Stimulated activated CD4-positive, alpha-beta T cell treated with anti-CD3 and anti-CD28 coated beads, Interleukin-12 subunit alpha, Interleukin-12 subunit beta, amount 100 ng/mL, for 48 hours (primary cell): ENCODE measurements at regions not wholly inside any gene's neighbourhood (a gene's known extent, or its start where the extent isn't known, plus 50 kb on each side); places are given as distances from the start of the nearest gene placed in this dataset.

ENCODE experiments used
- DNase-seq, 3 donors: peaks; one replicate each; pipeline ENCODE4 v3.0.0-alpha.2; 2020; ENCODE audit warnings: low read depth in 2 of 3, low spot score in 1 of 3

- no peak for DNase-seq
These were observed 179.6 kb upstream of the CAMK1G start for GRCh38 chr1:209403921-209404320.

- DNase-seq: no peak
These were observed 178.9 kb upstream of the CAMK1G start for GRCh38 chr1:209404577-209404976.

- no peak for DNase-seq
These were observed 178.2 kb upstream of the CAMK1G start for GRCh38 chr1:209405183-209405814.

- no peak for DNase-seq
These were observed 177.3 kb upstream of the CAMK1G start for GRCh38 chr1:209406168-209406567.

GRCh38 chr1:209406595-209406994 is 176.9 kb upstream of the CAMK1G start:
- DNase-seq: no peak

GRCh38 chr1:209409780-209410179 is 173.7 kb upstream of the CAMK1G start:
- no peak for DNase-seq

- DNase-seq: no peak
These were observed 172.0 kb upstream of the CAMK1G start for GRCh38 chr1:209411491-209411929.

- no peak for DNase-seq
These were observed 171.5 kb upstream of the CAMK1G start for GRCh38 chr1:209412036-209412435.

- no peak for DNase-seq
These were observed 170.9 kb upstream of the CAMK1G start for GRCh38 chr1:209412566-209412965.

GRCh38 chr1:209413062-209413461 is 170.5 kb upstream of the CAMK1G start:
- DNase-seq: no peak

- no peak for DNase-seq
These were observed 168.6 kb upstream of the CAMK1G start for GRCh38 chr1:209414803-209415329.

- DNase-seq: no peak
These were observed 167.5 kb upstream of the CAMK1G start for GRCh38 chr1:209416039-209416438.

- DNase-seq: no peak
These were observed 166.8 kb upstream of the CAMK1G start for GRCh38 chr1:209416716-209417115.

- DNase-seq: no peak
These were observed 165.8 kb upstream of the CAMK1G start for GRCh38 chr1:209417761-209418160.

GRCh38 chr1:209420276-209420675 is 163.2 kb upstream of the CAMK1G start:
- DNase-seq: no peak

- no peak for DNase-seq
These were observed 162.3 kb upstream of the CAMK1G start for GRCh38 chr1:209421186-209421585.

GRCh38 chr1:209421978-209422680 is 161.4 kb upstream of the CAMK1G start:
- no peak for DNase-seq

- DNase-seq: no peak
These were observed 157.6 kb upstream of the CAMK1G start for GRCh38 chr1:209425959-209426358.

- DNase-seq: no peak
These were observed 156.2 kb upstream of the CAMK1G start for GRCh38 chr1:209427277-209427676.

- DNase-seq: no peak
These were observed 155.7 kb upstream of the CAMK1G start for GRCh38 chr1:209427811-209428210.

- no peak for DNase-seq
These were observed 155.1 kb upstream of the CAMK1G start for GRCh38 chr1:209428241-209428921.

- DNase-seq: no peak
These were observed 153.9 kb upstream of the CAMK1G start for GRCh38 chr1:209429611-209430010.
